Thoracic aorta (tissue), 2 donors: ENCODE measurements at regions not wholly inside any gene's neighbourhood (a gene's known extent, or its start where the extent isn't known, plus 50 kb on each side); places are given as distances from the start of the nearest gene placed in this dataset.
A peak's percentile ranks its signal among the peaks of the same experiment; 100 is the strongest.

ENCODE experiments used
- ATAC-seq: fragments of 150-250 bp; one replicate; pipeline ENCODE4 v1.8.0; 2017; ENCODE audit warnings: low read depth; ENCODE audit not compliant: insufficient number of reproducible peaks, low FRiP score
- DNase-seq: peaks from one replicate; pipeline ENCODE4 v3.0.0-alpha.2; 2020; ENCODE audit warnings: low spot score
- H3K27ac ChIP-seq, 2 donors: fragments of 200-600 bp; sonication (generic); 1 replicate in 1 of 2; 2 replicates in 1 of 2; pipeline ENCODE4 v1.5.1; 2016; ENCODE audit warnings: mild to moderate bottlenecking in 2 of 2, moderate library complexity in 2 of 2
- H3K27me3 ChIP-seq: fragments of 200-600 bp; sonication (generic); replicated peaks from 2 replicates; pipeline ENCODE4 v1.6.0; 2016; ENCODE audit warnings: mild to moderate bottlenecking; ENCODE audit not compliant: insufficient read depth
- H3K36me3 ChIP-seq: fragments of 200-600 bp; sonication (generic); one replicate; pipeline ENCODE4 v1.5.1; 2016
- H3K4me1 ChIP-seq, 2 donors: fragments of 200-600 bp; sonication (generic); 1 replicate in 1 of 2; 2 replicates in 1 of 2; pipeline versions ENCODE4 v1.5.1 to v1.6.0; 2016; ENCODE audit warnings: low read depth in 2 of 2, mild to moderate bottlenecking in 1 of 2; ENCODE audit not compliant: control insufficient read depth in 1 of 2
- H3K4me3 ChIP-seq: fragments of 200-600 bp; sonication (generic); 2 replicates; pipeline ENCODE4 v1.5.1; 2016; ENCODE audit warnings: mild to moderate bottlenecking
- H3K9me3 ChIP-seq: fragments of 200-600 bp; sonication (generic); 2 replicates; pipeline ENCODE4 v1.5.1; 2016
- TF ChIP-seq, protein P1 (sequence below): fragments of 200-600 bp; sonication (generic); IDR thresholded peaks from one replicate; pipeline ENCODE4 v1.5.1; 2019; ENCODE audit warnings: antibody characterized with exemption

DNA sequence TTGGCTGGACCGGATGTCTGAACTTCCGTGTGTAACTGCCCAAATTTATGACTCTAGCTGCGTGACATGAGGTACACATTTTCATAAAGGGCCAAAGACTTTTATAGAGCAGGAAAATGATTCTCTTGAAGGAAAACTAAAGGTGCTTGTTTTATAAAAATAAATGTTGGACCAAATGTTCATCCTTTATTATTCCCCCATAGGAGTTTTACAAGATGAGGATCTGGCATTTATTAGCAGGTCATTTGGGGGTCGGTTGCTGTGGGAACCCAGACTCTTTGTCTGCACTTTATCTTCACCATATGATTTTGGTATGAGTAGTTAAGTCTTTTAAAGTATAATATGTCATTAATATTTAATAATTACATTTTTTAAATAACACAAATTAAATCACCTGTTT is 571.2 kb downstream of the EFNA5 start:
- ATAC-seq (no peak), DNase-seq (no peak)
- H3K27ac ChIP-seq = no peak overlapping the region
- H3K27me3 ChIP-seq = no peaks in the 10 kb centered on the region
- H3K4me3 ChIP-seq = no peak overlapping the region
- TF ChIP-seq, protein P1, sequence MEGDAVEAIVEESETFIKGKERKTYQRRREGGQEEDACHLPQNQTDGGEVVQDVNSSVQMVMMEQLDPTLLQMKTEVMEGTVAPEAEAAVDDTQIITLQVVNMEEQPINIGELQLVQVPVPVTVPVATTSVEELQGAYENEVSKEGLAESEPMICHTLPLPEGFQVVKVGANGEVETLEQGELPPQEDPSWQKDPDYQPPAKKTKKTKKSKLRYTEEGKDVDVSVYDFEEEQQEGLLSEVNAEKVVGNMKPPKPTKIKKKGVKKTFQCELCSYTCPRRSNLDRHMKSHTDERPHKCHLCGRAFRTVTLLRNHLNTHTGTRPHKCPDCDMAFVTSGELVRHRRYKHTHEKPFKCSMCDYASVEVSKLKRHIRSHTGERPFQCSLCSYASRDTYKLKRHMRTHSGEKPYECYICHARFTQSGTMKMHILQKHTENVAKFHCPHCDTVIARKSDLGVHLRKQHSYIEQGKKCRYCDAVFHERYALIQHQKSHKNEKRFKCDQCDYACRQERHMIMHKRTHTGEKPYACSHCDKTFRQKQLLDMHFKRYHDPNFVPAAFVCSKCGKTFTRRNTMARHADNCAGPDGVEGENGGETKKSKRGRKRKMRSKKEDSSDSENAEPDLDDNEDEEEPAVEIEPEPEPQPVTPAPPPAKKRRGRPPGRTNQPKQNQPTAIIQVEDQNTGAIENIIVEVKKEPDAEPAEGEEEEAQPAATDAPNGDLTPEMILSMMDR = no peak
- H3K9me3 ChIP-seq = no peaks in the 10 kb centered on the region
- H3K4me1 ChIP-seq = peaks cover 0 to 7% of the 10 kb centered on the region in 2 donors
- H3K36me3 ChIP-seq = no peaks in the 10 kb centered on the region

DNA sequence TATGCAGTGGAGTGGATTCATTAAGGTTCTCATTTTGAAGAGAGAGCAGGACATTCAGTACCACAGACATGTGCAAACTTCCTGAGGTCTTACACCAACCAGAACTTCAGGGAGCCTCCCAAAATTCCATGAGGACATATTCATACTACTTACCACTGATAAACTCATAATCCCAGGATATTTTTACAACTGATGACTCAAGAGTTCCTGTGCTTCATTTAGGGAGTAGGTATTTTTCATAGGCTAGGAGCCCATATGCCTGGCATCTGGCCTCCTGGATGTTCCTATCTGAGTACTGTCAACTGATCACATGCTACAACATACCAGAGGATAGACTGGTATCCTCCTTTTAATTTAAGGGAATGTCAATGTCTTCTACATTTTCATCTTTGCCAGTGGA is 578.0 kb downstream of the EFNA5 start:
- Histone ChIP-seq H3K36me3 (no peaks in the 10 kb centered on the region), H3K9me3 (peaks cover 4% of the 10 kb centered on the region), H3K27me3 (no peaks in the 10 kb centered on the region), H3K4me1 (peaks cover 7 to 14% of the 10 kb centered on the region in 2 donors), H3K27ac (no peak overlapping the region), H3K4me3 (no peak overlapping the region)
- TF ChIP-seq, protein P1 = no peak
- ATAC-seq = no peak
- DNase-seq = no peak

DNA sequence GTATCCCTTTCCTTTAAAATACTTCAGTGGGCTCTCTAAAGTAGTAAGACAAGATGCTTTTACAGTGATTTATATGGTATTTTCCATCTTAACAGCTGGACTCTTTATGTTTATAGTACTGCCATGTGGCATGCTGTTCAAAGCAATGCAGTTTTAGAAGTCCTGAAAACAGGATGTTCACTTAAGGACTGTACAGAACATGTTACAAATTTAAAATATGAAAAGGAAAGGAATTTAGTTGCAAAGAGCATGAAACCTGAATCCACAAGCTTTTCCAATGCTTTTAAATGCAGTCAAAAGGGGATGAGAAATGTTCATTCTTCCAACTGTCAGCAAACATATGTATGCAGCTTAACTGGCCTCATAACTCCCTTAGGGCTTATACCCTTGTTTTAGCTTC is 580.2 kb downstream of the EFNA5 start:
- ATAC-seq (no peak), DNase-seq (no peak)
- H3K27ac ChIP-seq = peak overlapping the region in 1 of 2 donors; percentile 49
- no peaks in the 10 kb centered on the region for H3K27me3 ChIP-seq
- H3K9me3 ChIP-seq = peaks cover 4% of the 10 kb centered on the region
- no peak overlapping the region for H3K4me3 ChIP-seq
- H3K36me3 ChIP-seq = no peaks in the 10 kb centered on the region
- TF ChIP-seq, protein P1 = no peak
- H3K4me1 ChIP-seq = peaks cover 7 to 14% of the 10 kb centered on the region in 2 donors

DNA sequence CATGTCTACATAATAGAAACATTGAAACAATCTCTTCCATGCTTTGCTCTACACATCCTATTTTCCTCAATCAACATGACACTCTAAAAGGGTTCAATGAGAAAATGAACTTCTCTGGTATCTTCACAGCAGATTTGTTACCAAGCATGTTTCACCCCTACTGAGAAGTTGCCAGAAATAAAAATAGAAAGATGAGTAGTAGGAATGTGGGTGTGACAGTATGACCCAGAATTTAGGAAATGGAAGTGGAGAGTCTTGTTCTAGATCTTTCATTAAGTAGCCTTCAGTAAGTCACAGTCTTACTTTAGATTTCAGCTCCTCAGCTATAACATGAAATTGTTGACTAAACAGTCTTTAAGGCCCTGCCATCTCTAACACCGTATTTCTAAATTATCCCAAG is 581.8 kb downstream of the EFNA5 start:
- ATAC-seq (no peak), DNase-seq (no peak)
- H3K4me1 ChIP-seq = peaks cover 7 to 14% of the 10 kb centered on the region in 2 donors
- no peak overlapping the region for H3K4me3 ChIP-seq
- H3K27ac ChIP-seq = no peak overlapping the region
- TF ChIP-seq, protein P1 = no peak
- H3K36me3 ChIP-seq = no peaks in the 10 kb centered on the region
- H3K27me3 ChIP-seq = no peaks in the 10 kb centered on the region
- peaks cover under 1% of the 10 kb centered on the region for H3K9me3 ChIP-seq

DNA sequence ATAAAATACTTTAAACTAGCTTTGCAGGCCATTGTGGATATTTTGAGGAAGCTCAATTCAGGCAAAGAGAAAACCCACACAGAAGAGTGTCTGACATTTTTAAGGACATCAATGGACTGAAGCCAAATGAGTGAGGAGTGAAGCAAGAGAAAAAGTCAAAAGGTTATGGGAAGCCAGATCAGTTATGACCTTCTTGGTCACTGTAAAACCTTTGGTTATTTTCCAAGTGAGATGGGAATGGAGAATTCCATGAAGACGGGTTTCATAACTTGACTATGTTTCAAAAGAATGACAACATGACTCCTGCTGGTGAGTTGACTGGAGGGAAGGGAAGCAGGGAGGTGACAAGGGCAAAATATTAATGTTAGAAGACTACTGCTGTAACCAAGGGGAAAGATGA is 585.2 kb downstream of the EFNA5 start:
- peaks cover 4 to 12% of the 10 kb centered on the region in 2 donors for H3K4me1 ChIP-seq
- no peak overlapping the region for H3K27ac ChIP-seq
- no peaks in the 10 kb centered on the region for H3K36me3 ChIP-seq

More for the DNA sequence above, 585.2 kb downstream of the EFNA5 start:
- TF ChIP-seq, protein P1 = no peak
- Histone ChIP-seq H3K9me3 (no peaks in the 10 kb centered on the region), H3K27me3 (no peaks in the 10 kb centered on the region), H3K4me3 (no peak overlapping the region)
- ATAC-seq (no peak), DNase-seq (no peak)
